Endometrium (tissue), 2 donors: ENCODE measurements at regions not wholly inside any gene's neighbourhood (a gene's known extent, or its start where the extent isn't known, plus 50 kb on each side); places are given as distances from the start of the nearest gene placed in this dataset.
A peak's percentile ranks its signal among the peaks of the same experiment; 100 is the strongest.

Experiments
- FAIRE-seq: peaks from 2 replicates; lab custom pipeline; 2012; peaks lifted over from hg19 to GRCh38; lab: Jason Lieb, UNC
- donor health status: control.
- donor health status: control.

- no peak for FAIRE-seq
Measured at GRCh38 chr4:149121023-149121404, 678.8 kb upstream of the NR3C2 start.

DNA sequence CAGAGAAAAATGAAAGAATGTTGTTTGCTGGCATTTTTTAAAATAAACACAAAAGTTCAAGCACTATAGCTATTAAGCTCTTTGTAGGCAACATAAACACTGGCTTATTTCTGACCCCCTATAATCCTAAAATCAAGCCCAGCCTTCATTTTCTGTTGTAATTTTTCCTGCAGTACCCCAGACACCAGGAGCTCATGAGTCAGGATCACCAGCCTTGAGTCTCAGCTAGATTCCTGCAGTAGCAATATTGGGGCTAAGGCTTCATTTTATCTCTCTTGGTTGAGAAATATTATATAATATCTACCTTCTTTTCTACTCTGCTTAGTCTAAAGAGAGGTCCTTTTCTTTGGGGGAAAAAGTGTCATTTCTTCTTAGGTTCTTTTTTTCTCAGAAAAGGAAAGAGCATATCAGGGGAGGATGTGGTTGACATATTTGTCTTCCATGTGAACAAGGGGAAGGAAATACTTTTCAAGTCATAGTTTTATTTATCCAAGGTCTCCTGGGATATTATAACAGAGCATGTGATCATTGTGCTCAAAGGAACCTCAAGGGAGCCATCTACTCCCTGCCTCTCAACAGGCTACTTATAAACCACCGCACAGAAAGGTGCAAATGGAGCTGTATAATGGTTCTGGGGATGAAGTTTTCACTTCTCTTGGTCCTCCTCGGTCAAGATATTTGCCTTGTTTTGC lies 678.3 kb upstream of the NR3C2 start:
- FAIRE-seq: no peak

DNA sequence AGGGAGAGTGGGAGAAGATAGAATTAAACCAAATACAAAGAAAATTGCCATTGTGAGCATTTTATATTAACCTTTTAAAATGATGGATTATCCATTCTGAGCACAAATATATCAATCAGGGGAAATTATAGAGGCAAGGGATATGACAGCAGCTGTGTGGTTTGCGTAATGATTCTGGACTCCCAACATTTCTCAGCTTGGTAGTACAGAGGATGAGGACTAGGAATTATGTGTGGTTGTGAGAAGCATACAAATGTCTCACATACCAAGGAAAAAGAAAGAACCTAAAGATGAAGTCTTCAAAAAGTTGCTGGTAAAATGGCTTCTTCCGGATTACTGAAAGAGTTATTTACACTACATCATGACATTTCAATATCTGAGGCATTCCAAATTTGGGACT lies 674.6 kb upstream of the NR3C2 start:
- no peak for FAIRE-seq

GRCh38 chr4:149113804-149114430 lies 671.7 kb upstream of the NR3C2 start:
- no peak for FAIRE-seq

DNA sequence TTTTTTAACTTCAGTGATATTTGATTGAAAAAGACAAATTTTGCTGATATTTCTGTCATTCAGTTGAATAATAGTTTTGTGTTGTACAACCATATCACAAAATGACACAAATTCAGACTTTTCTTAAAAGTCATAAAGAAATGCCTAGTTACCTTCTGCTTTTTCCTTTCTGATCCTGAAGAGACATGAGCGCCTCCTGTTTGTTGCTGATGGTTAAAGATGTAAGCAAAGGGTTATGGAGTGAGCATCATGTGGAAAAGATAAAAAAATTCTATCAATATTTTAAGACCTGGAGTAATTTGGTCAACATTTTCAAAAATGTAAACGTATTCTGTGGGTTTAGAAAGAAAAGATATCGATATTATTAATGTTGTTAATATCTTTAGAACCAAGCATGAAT lies 669.9 kb upstream of the NR3C2 start:
- no peak for FAIRE-seq

DNA sequence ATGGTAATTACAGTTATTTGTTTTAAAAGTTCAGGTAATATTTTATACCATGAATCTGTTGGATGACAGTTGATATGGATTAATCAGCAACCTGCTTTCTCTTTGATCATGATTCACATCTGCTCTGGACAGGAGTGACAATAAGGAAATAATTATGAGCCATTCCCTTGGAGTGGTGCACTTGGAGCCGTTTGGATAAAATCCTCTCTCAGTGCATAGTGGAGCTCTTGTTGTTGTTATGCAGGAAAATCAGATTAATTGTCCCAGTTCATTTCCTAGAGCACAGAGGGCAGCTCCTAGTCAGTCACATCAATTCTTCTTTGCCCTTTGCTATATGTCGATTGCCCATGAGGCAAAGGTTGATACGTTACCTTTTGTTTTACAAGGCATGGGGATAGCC lies 668.3 kb upstream of the NR3C2 start:
- no peak for FAIRE-seq

DNA sequence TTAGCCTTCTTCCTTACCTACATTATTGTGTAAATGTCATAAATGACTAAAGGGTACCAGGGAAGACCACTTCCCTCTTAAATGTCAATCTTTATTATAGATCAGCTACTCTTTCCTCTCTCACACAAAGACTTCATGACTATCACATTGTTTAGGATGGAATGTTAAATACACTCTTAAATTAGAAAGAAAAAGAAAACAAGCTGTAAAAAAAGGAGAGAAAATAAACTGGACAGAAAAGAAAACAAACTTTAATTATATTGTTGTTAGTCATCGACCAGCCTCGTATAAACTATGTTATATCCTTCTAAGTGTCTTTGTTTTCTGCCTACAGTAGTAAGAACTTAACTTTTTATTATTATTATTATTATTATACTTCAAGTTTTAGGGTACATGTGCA lies 666.4 kb upstream of the NR3C2 start:
- peak; percentile 97 for FAIRE-seq

DNA sequence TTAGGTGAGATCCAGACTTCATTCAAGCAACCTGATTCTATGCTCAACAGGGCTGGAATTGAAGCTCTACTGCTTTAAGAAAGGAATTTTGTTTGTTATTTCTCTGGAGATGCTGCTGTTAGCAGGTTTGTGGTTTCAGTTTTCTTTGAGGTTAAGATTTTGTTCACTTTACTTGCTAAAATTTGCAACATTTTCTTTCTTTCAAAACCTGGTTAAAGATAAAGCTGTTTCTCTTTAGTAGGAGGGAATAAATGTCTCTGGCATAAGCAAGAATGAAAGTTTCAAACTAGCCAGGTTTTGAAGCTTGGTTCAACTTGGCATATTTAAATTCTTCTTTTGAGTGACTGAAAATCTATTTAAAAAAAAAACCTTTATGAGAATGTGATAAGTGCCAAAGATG lies 660.6 kb upstream of the NR3C2 start:
- FAIRE-seq: no peak

- FAIRE-seq: no peak
Measured at GRCh38 chr4:149101649-149102048, 659.4 kb upstream of the NR3C2 start.

DNA sequence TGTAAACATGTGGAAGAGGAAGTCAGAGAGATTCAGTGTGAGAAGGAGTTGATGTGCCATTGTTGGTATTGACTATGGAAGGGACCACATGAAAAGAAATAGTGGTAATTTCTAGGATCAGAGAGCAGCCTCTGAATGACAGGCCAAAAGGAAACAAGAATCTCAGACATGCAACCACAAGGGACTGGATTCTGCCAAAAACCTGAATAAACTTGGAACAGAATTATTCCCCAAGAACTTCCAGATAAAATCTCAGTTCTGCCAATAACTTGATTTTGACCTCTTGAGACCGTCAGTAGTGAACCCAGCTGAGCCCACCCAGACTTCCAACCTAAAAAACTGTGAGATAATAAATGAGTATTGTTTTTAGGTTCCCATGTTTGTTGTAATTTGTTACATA lies 653.6 kb upstream of the NR3C2 start:
- no peak for FAIRE-seq

- no peak for FAIRE-seq
Measured at GRCh38 chr4:149095001-149095400, 652.8 kb upstream of the NR3C2 start.

DNA sequence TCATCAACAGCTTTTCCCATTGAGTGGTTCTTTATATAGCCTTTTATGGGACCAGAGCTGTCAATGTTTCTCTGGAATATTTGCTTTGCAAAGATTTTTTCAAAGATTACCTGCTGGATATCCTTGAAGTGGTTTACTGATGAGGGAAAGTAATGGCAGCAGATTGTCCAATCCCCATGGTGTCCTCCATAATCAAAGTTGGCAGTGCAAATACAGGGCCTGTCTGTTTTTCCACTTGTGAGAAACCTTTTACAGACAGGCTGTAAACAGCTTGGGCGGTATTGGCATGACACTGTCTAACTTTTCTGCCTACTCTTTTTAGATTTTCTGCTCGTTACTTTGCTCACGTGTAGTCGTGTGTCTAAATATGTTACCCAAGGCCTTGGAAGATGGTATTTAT lies 641.9 kb upstream of the NR3C2 start:
- FAIRE-seq: no peak

GRCh38 chr4:149077181-149077580 lies 635.0 kb upstream of the NR3C2 start:
- FAIRE-seq: no peak

DNA sequence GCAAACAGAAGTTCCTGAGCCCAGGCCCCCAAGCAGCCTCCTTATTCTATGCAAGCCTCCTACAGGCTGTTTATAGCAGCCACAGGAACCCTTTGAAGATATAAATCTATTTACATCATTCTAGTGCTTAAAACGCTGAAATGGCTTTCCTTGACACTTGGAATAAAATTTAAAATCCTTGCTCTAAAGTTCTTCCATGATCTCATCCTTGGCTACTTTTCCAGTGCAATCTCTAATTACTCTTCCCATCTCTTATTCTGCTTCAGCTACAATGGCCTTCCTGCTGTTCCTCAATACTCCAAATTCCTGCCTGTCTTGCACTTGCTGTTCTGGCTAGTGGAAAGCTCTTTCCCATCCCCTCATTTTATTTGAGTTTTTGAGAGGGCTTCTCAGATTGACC lies 634.2 kb upstream of the NR3C2 start:
- FAIRE-seq: no peak

- no peak for FAIRE-seq
Measured at GRCh38 chr4:149072384-149072783, 630.2 kb upstream of the NR3C2 start.

DNA sequence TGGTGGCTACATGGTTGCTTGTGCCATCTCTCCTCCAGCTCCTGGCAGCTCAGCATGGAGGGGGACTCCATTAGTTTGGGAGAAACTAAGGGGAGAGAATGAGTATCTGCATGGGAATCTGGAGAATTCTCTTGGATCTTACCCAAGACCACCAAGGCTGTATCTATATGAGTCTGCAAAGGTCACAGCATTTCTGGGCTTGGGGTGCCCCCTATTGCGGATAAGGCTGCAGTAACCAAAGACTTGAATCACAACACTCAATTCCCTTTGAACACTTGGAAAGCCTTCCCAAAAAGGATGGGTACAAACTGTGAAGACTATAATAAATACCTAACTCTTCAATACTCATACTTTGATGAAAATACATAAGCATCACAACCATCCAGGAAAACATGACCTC lies 623.5 kb upstream of the NR3C2 start:
- FAIRE-seq: no peak

DNA sequence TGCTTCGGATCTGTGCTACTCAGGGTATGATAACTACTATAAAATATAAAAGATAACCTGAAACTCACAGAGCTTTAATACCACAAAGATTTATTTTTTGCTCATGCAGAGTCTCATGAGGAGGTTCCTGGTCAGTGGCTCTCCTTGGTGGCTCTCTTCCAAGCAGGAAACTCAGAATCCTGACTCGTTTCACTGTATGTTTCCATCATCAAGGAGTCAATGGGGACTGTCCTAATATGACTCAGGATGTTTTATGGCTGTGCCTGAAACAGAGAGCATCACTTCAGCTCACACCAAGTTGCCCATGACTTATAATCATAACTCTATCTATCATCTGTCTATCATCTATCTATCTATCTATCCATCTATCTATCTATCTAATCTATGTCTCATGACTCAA lies 620.8 kb upstream of the NR3C2 start:
- FAIRE-seq: no peak

GRCh38 chr4:149057594-149057993 lies 615.4 kb upstream of the NR3C2 start:
- no peak for FAIRE-seq

GRCh38 chr4:149056615-149057014 lies 614.4 kb upstream of the NR3C2 start:
- no peak for FAIRE-seq

- no peak for FAIRE-seq
Measured at GRCh38 chr4:149055624-149056023, 613.4 kb upstream of the NR3C2 start.

GRCh38 chr4:149050840-149051239 lies 608.6 kb upstream of the NR3C2 start:
- no peak for FAIRE-seq

DNA sequence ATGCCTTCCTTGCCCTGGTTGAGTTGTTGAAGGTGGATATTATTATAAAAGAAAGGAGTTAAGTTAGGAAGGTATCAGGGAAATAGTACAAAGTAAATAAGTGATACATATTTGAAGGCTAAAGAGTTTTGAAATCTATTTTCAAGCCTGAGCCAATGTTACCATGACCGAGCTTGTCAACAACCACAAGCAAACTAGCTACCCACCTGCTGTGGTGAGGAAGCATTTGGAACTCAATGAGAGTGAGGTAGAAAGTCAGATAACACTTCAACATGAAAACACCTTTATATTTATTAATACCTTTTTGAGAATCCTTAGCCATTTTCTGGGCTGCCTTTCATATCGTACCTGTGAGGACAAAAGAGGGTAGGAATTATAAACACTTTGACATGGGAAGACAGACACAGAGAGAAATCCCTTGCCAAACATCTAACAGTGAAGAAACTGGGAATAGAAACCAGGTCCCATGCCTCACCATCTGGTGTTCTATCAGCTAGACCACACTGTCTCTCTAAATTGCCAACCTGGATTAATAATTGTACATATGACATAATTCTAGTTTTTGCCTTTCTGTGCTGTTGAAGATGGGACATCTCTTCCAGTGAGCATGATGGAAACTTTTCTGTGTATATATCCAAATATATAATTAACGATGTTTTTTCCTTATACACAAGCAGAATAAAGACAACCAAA lies 606.4 kb upstream of the NR3C2 start:
- FAIRE-seq: no peak

DNA sequence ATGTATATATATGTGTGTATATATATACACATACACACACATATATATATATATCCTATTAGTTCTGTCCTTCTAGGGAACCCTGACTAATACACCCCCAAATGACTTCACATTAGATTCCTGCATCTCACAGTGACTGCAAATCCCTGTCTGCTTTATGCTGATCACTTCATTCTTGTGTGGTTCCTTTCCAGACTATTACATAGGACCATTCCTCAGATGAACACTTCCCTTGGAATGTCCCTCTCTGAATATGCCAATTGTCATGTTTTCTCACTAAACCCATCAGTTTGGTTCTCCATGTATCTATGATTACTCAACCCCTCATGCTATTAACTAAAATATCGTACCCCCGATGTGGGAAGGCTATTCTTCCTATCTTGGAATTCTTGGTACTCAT lies 605.2 kb upstream of the NR3C2 start:
- FAIRE-seq: no peak

DNA sequence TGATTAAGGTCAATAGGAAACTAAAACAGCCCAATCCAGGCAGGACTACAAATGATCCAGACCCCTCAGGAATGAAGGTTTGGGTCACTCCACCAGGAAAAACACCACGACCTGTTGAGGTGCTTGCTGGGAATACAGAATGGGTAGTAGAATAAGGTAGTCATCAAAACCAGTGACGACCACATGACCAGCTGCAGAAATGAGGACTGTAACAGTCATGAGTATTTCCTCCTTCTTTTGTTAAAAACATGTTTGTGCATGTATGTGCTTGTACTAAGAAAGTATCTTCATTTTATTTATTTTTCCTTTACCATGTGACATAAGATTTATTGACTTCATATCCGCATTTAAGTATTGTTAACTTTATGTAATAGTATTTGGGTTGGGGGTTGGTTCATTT lies 603.5 kb upstream of the NR3C2 start:
- FAIRE-seq: no peak
